IPS DF 4.7 (cell line): ENCODE measurements at regions not wholly inside any gene's neighbourhood (a gene's known extent, or its start where the extent isn't known, plus 50 kb on each side); places are given as distances from the start of the nearest gene placed in this dataset.

Source experiments
- DNase-seq: peaks from one replicate; pipeline ENCODE4 v3.0.0-alpha.2; 2013; ENCODE audit warnings: low spot score; ENCODE audit errors: extremely low read depth

GRCh38 chr2:107305966-107306365, 420.0 kb upstream of the ST6GAL2 start:
- DNase-seq = no peak

- no peak for DNase-seq
These were observed 420.9 kb upstream of the ST6GAL2 start for GRCh38 chr2:107306881-107307280.

- DNase-seq = no peak
These were observed 422.9 kb upstream of the ST6GAL2 start for GRCh38 chr2:107308835-107309234.

GRCh38 chr2:107312240-107312639, 426.3 kb upstream of the ST6GAL2 start:
- DNase-seq = no peak

- DNase-seq = no peak
These were observed 427.3 kb upstream of the ST6GAL2 start for GRCh38 chr2:107313316-107313715.

- no peak for DNase-seq
These were observed 434.9 kb upstream of the ST6GAL2 start for GRCh38 chr2:107320881-107321280.

- no peak for DNase-seq
These were observed 436.4 kb upstream of the ST6GAL2 start for GRCh38 chr2:107322416-107322815.

GRCh38 chr2:107323946-107324565, 438.1 kb upstream of the ST6GAL2 start:
- DNase-seq = no peak

- no peak for DNase-seq
These were observed 440.2 kb upstream of the ST6GAL2 start for GRCh38 chr2:107325981-107326786.

- DNase-seq = no peak
These were observed 448.3 kb upstream of the ST6GAL2 start for GRCh38 chr2:107334306-107334705.

- DNase-seq = no peak
These were observed 450.6 kb upstream of the ST6GAL2 start for GRCh38 chr2:107336526-107336925.

- DNase-seq = no peak
These were observed 451.4 kb upstream of the ST6GAL2 start for GRCh38 chr2:107337209-107337898.

- no peak for DNase-seq
These were observed 452.1 kb upstream of the ST6GAL2 start for GRCh38 chr2:107338059-107338458.

- no peak for DNase-seq
These were observed 452.6 kb upstream of the ST6GAL2 start for GRCh38 chr2:107338571-107338970.

GRCh38 chr2:107340955-107341354, 455.0 kb upstream of the ST6GAL2 start:
- no peak for DNase-seq

GRCh38 chr2:107349329-107349728, 463.4 kb upstream of the ST6GAL2 start:
- no peak for DNase-seq

- DNase-seq = no peak
These were observed 468.2 kb upstream of the ST6GAL2 start for GRCh38 chr2:107354175-107354574.

GRCh38 chr2:107358362-107358761, 468.3 kb upstream of the RGPD4 start:
- no peak for DNase-seq

GRCh38 chr2:107359021-107359420, 467.7 kb upstream of the RGPD4 start:
- DNase-seq = no peak

- no peak for DNase-seq
These were observed 464.8 kb upstream of the RGPD4 start for GRCh38 chr2:107361751-107362381.

GRCh38 chr2:107362993-107363392, 463.7 kb upstream of the RGPD4 start:
- DNase-seq = no peak

GRCh38 chr2:107363806-107364205, 462.9 kb upstream of the RGPD4 start:
- no peak for DNase-seq
